GM18498 (cell line): ENCODE measurements at regions not wholly inside any gene's neighbourhood (a gene's known extent, or its start where the extent isn't known, plus 50 kb on each side); places are given as distances from the start of the nearest gene placed in this dataset.
"Not testable (repeated sequence)": the region's sequence is repeated elsewhere in the genome, so short reads cannot be mapped to it uniquely, and the experiment has no call there.

Experiments used
- ATAC-seq: cut with Tn5 transposase; IDR thresholded peaks from one replicate; pipeline ENCODE4 v1.9.1; 2021; ENCODE audit warnings: mild to moderate bottlenecking, moderate library complexity; ENCODE audit not compliant: unreplicated experiment

DNA sequence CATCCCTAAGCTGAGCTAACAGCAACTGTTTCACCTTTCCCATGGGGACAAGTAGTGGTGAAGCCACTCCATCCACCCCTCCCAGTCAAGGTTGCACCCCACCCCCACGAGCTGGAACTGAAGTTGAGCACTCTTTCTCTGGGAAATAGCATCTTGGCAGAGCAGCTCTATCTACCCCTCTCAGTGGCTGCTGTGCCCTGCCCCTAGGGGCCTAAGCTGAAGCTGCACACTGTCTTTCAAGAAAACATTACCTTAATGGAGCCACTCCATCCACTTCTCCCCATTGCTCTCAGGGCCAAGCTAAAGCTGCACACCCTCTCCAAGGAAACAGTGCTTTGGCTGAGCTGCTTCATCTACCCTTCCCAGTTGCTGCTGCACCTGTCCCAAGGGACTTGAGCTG lies 170.6 kb upstream of the CCDC196 start:
- no peak for ATAC-seq

DNA sequence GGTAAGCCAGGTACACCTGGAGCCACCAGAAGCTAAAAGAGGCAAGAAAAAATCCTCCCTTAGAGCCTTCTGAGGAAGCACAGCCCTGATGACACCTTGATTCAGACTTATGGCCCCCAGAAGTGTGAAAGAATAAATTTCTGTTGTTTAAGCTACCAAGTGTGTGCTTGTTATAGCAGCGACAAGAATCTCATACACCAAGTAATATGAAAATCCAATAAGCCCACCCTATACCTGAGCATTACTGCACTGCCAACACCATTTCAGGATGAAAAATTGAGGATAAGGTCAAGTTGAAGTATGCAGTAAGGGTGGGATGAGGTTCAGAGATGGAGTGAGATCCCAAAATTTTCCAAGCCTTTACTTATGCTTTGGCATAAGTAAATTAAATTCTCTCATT lies 163.6 kb upstream of the CCDC196 start:
- no peak for ATAC-seq

DNA sequence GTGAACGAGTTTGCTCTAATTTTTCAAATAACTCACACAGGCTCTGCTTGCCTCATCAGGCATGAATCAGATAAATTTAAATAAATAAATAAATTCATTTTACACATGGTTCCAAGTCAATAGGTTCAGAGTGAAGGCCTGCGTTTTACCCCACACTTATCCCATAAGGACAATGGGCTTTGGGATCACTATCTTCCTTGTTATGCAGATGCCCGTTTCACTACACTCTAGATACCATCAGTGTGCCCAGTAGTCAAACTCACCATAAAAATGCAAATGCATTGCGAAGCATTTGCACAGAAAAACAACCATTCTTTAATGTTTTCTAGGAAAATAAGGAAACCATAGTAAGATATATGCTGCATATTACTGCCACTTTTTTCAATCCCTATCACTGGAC lies 155.9 kb upstream of the CCDC196 start:
- ATAC-seq, result no peak

DNA sequence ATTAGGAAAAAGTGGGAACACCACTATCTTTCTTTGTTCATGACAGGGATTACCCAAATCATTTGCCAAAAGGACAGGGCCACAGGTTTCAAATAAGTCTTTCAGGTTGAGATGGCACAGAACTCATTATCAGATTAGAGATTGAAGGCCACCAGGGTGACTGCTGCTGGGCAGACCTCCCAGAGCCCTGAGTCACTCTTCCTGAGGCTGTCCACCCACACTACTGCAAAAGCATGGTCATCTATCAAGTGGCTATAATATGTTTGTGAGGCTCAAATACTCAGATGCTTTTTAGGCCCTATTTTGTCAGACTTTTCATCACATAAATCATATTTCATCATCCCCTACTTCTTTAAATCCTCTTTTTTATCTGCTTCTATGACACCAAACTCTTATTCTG lies 155.3 kb upstream of the CCDC196 start:
- ATAC-seq, result no peak

DNA sequence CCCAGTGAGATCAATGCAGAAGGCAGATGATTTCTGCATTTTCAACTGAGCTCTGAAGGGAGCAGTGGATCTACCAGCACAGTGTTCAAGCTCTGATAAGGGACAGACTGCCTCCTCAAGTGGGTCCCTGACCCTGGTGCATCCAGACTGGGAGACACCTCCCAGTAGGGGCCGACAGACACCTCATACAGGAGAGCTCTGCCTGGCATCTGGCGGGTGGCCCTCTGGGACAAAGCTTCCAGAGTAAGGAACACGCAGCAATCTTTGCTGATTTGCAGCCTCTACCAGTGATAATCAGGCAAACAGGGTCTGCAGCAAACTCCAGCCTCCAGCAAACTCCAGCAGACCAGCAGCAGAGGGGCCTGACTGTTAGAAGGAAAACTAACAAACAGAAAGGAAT lies 152.9 kb upstream of the CCDC196 start:
- not testable (repeated sequence) for ATAC-seq

DNA sequence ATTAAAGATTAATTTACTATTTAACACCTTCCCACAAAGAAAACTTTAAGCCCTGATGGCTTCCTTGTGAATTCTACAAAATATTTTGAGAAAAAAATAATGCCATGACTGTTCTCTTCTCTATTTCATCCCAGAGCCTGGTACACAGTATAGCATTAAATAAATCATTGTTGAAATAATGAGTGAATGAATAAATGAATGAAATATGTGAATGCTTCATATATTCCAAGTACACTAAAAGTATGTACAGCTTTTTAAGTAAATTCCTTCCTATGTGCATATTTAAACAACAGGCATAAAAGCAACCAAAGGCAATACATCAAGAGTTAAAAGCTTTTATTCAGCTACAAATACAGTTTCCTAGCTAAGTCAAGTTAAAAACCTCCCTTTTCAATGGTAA lies 144.9 kb upstream of the CCDC196 start:
- no peak for ATAC-seq

DNA sequence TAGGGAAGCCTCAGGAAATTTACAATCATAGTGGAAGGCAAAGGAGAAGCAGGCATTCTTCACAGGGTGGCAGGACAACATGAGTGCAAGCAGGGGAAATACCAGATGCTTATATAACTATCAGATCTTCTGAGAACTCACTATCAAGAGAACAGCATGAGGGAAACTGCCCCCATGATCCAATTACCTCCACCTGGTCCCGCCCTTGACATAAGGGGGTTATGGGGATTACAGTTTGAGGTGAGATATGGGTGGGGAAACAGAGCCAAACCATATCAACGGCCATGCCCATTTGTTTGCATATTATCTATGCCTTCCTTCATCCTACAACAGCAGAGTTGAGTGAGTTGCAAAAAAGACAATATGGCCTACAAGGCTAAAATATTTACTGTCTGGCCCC lies 140.2 kb upstream of the CCDC196 start:
- no peak for ATAC-seq

DNA sequence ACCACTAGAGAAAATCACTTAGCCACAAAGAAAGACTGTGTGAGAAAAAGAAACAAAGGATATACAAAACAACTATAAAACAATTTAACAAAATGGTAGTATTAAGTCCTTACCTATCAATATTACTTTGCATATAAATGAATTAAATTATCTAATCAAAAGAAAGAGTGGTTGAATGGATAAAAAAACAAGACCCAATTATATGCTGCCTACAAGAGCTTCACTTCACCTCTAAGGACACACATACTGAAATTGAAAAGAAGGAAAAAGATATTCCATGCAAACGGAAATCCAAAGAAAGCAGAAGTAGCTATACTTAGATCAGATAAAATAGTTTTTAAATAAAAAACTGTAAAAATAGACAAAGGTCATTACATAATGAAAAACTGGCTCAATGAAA lies 134.9 kb upstream of the CCDC196 start:
- ATAC-seq, result no peak

DNA sequence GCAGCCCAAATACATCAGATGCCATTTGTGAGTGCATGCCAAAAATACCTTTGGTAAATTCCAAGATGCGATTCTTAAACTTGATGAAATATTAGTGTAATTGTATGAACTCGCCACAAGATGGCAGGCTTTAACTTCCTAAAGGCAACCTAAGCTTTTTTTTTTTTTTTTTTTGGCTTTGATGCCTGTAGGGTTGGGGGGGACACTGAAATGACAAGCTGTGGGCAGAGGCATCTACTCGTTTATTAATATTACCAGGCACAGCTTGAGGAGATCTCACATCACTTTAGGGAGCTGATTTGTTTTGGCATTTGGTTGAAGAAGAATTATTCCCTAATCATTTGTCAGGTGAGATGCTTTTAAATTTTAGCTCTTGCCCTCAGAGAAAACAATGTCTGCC lies 126.7 kb upstream of the CCDC196 start:
- no peak for ATAC-seq

DNA sequence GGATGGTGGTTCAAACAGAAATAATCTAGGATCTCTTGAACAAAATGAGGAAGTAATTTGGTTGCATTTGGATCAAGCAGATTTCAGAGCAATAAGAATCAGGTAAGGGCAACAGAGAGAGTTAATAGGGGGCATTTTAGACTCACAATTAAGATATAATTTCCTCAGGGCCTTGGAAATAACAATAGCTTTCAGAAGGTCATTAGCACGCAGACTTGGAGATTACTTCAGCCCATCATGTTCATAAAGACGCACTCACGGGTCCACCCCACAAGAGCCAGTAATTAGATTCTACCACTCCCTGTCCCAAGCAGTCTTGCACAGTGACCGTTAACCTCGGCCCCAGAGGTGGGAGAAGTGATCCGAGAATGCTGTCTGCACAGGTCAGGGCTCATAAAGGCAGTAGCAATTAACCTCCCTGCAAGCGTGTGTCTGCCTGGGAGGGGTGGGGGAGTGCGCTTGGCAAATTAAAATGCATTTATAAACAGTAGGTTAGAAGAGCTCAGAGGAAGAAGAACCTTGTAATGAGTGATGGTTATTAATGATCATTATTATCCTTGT lies 125.7 kb upstream of the CCDC196 start:
- ATAC-seq, result no peak

DNA sequence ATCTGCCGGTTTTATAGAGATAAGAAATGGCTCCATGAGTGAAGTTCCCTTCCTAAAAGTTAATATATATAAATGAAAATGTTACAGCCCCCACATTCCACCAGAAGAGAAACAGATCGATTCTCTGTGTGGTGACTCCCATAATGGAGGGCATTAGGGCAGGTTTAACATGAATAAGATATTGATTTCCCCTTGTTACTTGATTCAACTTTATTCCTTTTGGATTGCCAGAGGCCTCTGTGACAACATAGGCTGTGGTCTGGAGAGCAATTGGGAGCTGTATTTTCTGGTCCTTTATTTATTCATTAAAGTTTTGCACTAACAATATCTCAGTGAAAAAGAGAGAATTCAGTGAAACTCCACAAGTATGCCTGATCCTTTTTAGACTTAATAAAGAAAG lies 125.2 kb upstream of the CCDC196 start:
- no peak for ATAC-seq

DNA sequence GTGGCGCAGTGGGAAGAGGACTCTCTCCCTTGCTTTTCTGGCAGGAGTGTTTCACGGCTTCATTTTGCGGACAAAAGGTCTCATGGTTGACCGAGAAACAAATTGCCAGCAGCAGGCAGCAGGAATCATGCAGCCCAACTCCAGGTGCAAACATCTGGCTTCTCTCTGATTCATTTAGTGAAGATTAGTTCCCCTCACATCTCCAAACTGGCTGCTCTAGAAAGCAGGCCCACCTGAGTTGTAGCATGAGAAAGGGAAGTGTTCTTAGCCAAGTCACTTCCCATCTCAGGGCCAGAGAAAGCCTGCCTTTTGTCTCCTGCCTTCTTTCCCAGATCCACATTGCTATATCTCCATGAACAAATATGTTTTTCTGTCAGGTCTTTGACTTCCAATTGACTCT lies 120.8 kb upstream of the CCDC196 start:
- no peak for ATAC-seq

DNA sequence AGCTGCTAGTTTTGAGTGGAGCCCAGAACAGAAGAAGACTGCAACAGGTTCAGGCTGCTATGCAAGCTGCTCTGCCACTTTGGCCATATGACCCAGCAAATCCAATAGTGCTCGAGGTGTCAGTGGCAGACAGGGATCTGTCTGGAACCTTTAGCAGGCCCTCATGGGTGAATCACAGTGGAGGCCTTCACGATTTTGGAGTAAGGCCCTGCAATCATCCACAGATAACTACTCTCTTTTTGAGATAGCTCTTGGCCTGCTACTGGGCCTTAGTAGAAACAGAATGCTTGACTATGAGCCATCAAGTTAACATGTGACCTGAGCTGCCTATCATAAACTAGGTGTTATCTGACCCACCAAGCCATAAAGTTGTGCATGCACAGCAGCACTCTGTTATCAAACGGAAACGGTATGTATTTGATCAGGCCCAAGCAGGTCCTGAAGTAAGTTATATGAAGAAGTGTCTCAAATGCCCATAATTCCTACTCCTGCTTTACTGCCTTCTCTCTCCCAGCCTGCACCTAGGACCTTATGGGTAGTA lies 116.9 kb upstream of the CCDC196 start:
- no peak for ATAC-seq

DNA sequence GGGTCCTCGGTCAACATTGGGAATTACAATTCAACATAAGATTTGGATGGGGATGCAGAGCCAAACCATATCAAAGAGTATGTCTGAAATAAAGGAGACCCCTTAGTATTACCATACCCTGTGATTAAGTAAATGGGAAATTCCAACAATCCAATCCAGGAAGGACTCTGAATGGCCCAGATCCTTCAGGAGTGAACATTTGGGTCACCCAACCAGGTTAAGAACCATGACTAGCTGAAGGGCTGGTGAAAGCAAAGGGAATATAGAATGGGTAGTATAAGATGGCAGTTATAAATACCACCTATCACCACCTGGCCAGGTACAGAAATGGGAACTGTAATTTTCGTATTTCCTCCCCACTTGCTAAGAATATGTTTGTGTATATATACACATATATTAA lies 114.4 kb upstream of the CCDC196 start:
- no peak for ATAC-seq

DNA sequence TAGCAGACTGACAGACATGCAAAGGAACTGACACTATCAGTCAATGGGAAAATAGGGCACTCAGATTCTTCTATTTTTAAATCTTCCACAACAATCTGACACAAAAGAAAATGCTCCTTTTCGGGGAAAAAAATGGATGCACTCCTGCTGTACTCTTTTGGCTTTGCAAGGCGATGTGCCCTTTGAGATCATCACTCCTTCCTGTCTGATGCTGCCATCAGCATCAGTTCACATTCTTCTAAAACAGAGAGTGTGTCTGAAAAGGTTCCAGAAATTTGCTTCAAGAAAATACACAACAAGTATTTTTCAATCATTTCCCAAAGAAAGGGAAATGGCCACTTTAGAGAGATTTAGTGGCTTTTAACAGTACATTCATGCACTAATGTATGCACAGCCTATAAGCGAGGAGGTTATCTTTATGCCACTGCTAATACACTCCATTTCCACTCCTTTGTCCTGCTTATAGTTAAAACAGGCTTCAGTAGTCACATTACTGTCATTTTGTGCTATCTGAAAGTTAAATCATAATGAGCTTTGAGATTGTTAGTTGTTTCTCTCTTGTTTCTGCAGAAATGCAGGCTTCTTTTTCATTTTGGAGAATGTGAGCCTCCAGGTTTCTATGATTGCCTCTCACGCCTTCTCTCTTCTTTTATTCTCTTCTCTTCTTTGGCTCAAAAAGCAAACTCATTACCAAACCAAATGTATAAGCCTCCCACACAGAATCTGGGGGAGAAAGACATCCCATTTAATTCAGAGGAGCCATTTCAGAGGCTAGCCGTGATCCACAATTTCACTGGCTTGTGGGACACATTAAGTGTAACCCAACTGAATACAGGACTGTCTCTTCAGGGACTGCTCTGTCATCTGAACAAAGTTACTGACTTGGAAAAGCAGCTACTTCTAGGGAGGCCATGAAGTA lies 110.9 kb upstream of the CCDC196 start:
- no peak for ATAC-seq

DNA sequence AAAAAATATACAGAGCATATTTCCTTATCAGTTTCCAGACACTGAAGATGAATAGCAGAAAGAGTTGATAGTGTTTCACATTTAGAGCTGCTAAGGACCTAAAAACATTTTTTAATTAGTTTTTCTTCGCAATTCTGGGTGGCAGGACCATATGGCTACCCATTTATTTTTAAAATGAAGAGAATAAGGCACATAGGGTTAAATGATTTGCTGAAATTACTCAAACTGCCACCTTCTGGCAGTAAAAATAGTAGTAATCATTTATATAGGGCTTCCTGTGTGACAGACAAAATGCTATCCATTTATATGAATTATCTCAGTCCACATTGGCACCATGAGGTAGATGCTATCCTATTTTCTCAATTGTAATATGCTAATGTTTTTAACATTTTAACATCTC lies 108.6 kb upstream of the CCDC196 start:
- ATAC-seq, result no peak

DNA sequence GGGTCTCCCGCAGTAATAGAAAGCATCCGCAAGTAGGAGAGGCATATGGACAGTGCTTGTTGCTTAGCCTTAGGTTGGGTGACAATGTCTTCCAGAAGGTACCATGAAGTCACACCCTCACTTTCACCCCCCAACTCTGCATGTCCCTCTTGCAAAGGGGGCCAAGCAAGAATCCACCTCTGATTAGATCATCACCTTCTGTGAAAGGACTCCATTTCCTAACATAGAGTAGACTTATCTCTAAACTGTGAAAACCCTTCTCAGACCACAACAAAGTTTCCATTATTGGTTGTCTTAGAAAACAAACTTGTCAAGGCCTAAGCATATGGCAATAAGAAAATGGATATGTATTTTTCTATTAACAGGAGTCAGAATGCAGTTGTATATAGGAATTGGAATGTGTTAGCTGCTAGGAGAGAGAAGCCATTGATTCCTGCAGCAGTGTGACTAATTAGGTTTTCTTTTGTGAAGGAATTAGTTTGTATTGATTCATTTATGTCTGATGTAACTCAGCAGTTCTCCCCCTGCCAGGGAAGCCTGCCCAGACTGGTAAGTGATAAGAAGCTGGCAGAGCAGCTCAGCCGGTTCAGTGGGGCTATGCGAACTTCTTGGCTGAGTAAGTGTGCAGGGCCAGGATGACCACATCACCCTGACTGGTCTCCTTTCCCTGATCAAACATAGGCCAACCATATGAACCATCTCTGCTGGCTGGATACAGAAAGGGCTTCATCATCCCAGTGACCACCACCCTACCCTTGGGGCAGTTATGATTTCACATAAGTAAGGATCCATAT lies 107.3 kb upstream of the CCDC196 start:
- ATAC-seq, result no peak

DNA sequence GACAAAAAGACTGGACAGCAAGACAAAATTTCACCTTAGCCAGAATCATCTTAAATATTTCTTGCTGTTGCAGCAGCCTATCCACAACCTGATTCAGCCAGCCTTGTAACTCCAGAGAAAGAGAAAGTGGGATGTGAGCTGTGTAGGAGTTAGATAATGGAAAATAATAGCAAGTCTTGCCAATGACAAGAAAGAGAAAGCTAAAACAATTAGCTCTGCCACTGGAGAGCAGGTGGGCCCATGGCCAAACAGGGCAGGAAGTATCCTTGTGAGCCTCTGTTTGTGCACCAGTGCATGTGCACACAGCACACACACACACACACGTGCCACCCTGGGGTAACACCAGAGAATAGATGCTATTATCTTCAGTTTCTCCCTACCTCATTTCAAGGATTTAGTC lies 106.0 kb upstream of the CCDC196 start:
- ATAC-seq, result no peak

DNA sequence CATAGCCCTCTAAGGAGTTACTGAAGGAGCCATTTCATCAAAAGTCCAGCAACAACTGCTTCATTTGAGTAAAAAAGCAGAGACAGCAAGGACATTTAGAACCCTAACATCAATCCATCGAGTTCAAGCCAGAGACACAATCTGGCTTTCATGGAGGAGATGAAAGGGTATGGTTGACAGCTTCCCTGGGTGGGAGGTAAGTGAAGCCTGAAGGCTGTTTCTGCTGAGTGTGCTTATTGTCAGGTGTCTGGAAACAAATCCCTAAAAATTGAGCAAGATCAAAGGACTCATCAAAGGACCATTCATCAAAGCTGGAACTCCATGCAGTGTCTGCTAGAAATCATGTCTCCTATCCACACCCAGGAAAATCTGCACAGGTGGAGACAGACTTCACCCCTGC lies 104.4 kb upstream of the CCDC196 start:
- ATAC-seq, result no peak

DNA sequence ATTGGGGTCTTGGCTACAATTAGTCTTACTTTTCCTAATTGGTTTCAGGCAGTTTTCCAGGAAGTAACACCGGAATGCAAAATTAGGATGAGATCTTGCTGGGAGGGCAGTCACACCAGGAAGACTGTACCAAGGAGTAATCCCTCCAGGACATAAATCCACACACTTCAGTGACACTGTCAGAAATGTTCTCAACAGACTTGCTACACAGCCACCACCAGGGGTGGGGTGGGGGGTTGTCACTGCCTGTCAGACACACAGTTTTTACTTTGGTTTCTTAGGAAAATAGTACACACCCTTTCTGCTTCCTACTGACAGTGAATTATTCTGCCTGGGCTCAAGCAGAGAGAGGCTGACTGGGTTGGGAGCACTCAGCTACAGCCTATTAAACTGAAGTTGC lies 102.9 kb upstream of the CCDC196 start:
- no peak for ATAC-seq

DNA sequence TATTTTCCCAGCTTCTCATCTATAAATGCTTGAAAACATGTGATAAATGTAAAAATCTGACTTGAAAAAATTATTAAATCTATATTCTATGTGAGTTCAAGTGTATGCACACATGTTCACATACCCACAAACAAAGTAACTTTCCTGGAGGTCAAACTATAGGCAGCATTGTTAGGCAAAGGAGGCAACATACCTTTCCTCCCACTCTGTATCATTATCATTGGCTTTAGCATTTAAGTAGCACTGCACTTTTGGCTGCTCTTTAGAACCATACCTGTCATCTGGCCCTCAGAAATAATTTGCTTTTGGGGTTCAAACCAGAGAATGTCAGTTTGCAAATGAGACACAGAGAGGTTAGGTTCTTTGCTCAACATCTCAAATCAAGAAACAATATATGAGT lies 102.4 kb upstream of the CCDC196 start:
- ATAC-seq, result no peak

DNA sequence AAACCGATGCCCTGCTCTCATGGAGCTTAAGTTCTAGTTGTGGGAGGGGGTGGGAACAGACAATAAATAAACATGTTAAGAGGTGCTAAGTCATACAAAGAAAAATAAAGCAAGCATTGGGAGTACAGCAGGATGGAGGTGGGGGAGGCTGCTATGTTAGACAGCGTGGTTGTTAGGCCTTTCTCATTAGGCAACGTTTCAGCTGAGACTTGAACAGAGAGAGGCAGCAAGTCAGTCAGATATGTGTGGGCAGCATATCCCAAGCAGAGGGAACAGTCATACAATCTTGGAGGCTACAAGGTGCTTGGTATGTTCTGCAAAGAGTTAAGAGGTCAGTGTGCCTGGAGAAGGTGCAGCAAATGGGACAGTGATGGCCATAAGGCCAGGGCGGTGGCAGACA lies 97.7 kb upstream of the CCDC196 start:
- ATAC-seq, result no peak
